ENCODE measurements at regions not wholly inside any gene's neighbourhood (a gene's known extent, or its start where the extent isn't known, plus 50 kb on each side); places are given as distances from the start of the nearest gene placed in this dataset.
"Not testable (repeated sequence)": the region's sequence is repeated elsewhere in the genome, so short reads cannot be mapped to it uniquely, and the experiment has no call there.

GRCh38 chr6:76774781-76775384 is 688.4 kb downstream of the HTR1B start:
- DNase-seq (ENCODE audit: low spot score) = no peak

DNA sequence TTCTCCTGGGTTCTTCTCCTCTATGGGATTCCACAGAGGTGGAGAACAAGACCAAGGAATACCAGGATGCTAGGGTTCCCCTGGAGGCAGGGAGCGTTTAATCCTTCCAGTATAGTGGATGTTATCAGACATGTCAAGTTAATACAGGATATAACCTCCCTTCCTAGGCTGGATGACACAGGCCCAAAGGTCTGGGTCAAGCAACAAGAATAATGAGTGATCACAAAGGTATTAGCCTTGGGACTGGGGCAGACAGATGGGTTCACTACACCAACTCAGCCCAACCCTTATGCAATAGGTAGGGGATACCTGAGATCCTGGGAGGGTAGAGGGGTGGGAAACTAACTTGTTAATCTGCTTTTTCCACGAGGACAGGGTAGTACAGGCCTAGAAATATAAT is 690.3 kb downstream of the HTR1B start:
- DNase-seq (ENCODE audit: low spot score) = no peak

DNA sequence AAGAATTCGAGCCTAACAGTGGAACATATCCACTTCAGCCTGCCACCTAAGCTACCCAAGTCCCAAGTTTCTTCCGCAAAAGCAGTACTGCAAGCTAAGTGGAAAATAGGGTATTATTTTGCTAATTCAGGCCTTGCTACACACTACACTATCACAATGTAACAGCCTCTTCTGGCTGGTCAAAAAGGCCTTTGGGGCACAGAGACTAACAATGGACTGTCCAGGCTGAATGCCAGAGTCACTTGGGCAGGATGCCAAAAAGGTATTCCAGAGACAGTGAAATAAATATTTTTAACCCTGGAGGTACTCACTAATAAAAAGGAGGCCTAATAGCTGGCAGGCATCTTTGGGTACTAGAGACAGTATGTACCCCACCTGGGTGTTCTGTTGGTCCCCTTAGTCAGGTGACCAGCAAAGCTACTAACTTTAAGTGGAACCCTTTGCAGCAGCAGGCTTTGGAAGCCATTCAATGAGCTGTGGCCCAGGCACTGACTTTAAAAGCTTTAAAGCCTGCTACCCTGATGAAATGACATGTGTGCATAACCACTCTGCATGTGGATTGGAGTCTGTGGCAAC is 692.1 kb downstream of the HTR1B start:
- DNase-seq (ENCODE audit: low spot score) = no peak

DNA sequence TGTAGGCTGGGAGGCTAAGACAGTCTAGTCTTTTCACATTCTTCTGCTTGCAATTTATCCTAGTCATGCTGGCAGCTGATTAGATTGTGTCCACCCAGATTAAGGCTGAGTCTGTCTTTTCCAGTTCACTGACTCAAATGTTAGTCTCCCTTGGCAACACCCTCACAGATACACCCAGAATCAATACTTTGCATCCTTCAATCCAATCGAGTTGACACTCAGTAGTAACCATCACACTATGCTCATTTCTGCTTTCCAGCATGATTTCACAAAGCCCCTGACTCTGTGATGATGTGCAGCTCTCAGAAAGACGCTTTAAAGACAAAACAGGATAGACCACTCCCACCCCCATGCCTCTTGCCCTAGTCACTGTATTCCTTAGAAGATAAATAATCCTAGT is 693.0 kb downstream of the HTR1B start:
- DNase-seq (ENCODE audit: low spot score) = no peak

- DNase-seq (ENCODE audit: low spot score) = no peak
These were observed 694.7 kb downstream of the HTR1B start for GRCh38 chr6:76768556-76768955.

DNA sequence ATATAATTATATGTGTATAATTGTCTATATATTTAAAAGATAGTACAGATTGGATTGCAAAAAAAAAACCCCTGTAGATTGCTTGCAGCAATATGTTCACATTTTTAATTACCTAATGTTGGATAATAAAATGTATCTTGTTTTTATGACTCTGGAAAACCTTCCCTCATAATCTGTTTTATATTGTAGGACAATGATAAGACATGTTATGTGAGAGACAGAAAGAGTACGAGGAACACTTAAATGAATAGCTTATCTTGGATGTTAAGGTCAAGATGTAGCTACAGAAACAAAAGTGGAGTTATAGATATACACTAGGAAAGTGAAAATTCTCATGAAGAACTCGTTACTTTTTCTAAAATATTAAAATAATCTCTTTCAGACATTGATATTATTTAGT is 691.6 kb upstream of the IMPG1 start:
- no peak for DNase-seq (ENCODE audit: low spot score)

GRCh38 chr6:76752841-76753240 is 680.4 kb upstream of the IMPG1 start:
- DNase-seq (ENCODE audit: low spot score) = no peak

DNA sequence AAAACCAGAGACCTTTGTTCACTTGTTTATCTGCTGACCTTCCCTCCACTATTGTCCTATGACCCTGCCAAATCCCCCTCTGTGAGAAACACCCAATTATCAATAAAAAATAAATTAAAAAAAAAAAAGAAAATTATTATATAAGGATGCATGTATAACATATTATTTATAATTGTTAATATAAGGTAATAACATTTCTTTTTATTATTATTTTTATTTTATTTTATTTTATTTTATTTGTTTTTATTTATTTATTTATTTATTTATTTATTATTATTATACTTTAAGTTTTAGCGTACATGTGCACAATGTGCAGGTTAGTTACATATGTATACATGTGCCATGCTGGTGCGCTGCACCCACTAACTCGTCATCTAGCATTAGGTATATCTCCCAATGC is 672.9 kb upstream of the IMPG1 start:
- not testable (repeated sequence) for DNase-seq (ENCODE audit: low spot score)

DNA sequence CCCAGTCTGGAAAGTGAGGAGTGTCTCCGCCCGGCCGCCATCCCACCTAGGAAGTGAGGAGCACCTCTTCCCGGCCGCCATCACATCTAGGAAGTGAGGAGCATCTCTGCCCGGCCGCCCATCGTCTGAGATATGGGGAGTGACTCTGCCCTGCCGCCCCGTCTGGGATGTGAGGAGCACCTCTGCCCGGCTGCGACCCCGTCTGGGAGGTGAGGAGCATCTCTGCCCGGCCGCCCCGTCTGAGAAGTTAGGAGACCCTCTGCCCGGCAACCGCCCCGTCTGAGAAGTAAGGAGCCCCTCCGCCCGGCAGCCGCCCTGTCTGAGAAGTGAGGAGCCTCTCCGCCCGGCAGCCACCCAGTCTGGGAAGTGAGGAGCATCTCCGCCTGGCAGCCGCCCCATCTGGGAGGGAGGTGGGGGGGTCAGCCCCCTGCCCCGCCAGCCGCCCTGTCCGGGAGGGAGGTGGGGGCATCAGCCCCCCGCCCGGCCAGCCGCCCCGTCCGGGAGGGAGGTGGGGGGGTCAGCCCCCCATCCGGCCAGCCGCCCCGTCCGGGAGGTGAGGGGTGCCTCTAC is 671.8 kb upstream of the IMPG1 start:
- not testable (repeated sequence) for DNase-seq (ENCODE audit: low spot score)

- DNase-seq (ENCODE audit: low spot score) = no peak
These were observed 670.5 kb upstream of the IMPG1 start for GRCh38 chr6:76742919-76743318.

DNA sequence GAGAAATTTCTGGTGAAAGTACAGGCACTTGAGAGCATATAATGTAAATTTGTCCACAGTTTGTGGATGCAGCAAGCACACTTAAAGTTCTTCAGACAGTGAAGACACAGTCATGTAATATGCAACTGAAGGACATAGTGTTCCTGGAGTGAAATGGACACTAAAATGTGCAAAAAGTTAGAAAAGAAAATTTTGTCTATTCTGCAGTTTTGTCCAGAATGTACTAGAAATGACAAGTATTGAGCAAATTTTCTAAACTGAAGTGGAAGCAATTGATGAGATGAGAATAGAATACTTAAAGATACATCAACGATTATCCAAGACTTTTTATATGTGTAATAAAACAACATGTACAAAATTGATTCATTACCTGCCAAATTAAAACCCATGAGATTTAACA is 647.0 kb upstream of the IMPG1 start:
- DNase-seq (ENCODE audit: low spot score) = no peak

DNA sequence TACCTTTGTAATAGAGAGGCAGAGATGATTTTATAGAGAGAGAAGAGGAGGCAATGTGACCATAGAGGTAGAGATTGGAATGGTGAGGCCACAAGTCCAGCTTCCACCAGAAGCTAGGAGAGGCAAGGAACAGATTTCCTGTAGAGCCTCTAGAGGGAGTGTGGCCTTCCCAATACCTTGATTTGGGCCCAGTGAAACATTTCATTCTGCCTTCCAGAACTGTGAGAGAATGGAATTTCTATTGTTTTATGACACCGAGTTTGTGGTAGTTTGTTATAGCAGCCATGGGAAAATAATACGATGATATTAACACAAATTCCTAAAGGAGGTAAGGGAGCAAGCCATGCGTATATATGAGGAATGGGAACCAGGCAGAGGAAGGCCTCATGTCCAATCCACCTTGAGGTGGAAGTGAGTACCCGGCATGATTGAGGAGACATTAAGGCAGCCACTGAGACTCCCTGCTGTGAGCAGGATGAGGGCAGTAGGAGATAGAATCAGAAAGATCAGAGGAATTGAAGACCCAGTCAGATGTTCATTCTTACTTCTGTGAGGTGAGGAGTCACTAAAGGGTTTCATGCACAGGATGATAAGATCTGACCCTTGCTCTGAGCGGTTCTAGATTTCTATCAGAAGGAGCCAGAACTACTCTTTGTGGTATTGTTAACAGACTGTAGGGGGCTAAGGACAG is 636.3 kb upstream of the IMPG1 start:
- no peak for DNase-seq (ENCODE audit: low spot score)

GRCh38 chr6:76707630-76708029 is 635.2 kb upstream of the IMPG1 start:
- no peak for DNase-seq (ENCODE audit: low spot score)

DNA sequence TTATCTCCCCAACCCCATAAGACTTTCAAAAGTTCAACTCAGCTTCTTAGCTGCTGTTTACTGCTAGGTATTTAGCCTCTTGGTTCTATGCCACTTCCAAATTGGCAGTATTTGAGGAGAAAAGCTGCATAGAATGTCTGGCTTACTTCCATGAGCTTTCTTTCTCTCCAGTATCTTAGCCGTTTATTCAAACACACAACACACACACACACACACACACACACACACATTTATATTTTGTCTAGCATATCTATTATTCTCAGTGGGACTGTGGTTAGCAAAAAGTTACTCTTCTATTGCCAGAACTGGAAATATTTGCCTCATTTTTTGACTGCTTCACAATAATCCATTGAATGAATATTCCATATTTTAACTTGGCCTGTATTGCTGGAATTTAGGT is 634.2 kb upstream of the IMPG1 start:
- DNase-seq (ENCODE audit: low spot score) = no peak

DNA sequence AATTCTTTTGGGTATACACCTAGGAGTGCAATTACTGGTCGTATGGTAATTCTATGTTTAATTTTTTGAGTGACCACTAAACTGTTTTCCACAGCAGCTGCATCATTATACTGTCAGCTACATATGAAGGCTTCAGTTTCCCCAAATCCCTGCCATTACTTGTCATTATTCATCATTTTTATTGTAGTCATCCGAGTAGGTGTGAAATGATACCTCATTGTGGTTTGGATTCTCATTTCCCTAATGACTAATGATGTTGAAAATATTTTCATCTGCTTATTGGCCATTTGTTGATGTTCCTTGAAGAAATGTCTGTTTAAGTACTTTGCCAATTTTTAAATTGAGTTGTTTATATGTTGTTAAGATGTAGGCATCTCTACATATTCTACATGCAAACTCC is 633.6 kb upstream of the IMPG1 start:
- no peak for DNase-seq (ENCODE audit: low spot score)

DNA sequence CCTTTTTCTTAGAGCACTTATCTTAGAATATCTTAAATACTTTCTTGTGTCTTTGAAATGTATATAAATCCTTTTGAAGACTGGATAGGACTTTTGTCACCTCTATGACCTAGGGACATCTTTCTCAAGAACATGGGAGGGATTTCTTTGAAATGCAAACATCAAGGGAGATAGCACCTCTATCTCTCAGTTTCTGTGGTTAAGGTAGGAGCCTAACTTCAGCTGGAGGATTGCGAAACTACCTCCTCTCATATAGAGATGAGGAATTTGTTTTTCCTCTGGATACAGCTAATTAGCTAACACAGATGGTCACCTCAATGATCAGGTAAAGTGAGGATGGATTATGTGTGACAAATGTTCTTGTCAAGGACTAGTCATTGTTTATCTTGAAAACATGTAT is 631.3 kb upstream of the IMPG1 start:
- DNase-seq (ENCODE audit: low spot score) = no peak

- DNase-seq (ENCODE audit: low spot score) = no peak
These were observed 630.8 kb upstream of the IMPG1 start for GRCh38 chr6:76703285-76703684.

DNA sequence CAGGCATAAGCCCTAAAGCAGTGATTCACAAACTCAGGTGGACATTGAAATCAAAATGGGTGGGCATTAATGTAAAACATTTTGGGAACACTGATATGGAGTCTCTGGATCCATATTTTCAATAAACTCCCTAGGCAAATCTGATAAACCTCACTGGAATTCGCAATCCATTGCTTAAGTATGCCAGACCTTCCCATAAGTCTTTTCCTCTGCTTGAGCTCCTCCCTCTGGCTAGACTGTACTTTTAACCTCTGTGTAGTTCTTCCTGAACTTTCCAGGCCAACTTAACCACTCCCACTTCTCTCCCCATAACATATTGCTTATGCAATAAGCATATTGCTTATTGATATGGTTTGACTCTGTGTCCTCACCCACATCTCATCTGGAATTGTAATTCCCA is 629.7 kb upstream of the IMPG1 start:
- DNase-seq (ENCODE audit: low spot score) = no peak

DNA sequence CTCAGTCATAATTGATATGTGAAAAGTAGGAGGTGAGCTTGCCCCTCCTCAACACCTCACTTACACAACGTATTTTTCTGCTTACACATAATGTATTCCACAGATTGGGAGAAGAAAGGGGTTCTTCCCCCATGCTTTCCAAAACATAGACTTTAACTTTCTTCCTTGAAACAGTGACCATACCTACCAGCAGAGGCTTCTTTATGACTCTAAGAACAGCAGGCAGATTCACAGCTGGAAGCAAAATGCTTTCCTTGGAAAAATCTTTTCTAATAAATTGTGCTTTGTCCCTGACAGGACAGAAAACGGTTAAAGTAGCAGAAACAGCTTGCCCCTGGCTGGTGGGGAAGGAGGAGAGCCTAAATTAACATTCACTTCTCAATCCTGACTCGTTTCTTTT is 629.1 kb upstream of the IMPG1 start:
- DNase-seq (ENCODE audit: low spot score) = no peak

DNA sequence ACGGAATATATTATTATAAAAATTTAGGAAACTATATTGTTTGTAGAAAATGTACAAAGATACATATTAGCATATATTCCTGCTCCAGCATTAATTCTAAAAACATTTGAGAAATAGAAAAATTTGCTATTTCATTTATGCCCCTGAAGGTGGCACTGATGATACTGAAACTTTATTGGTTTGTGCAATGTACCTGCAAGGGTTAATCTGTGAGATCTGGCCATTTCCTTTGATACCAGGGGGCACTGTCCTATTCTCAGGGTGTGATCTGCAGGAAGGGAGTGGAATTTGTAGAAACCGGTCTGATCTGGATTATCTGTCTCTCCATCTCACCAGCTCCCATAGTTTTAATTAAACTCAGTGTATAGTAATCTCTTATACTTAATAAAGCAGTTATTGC is 625.1 kb upstream of the IMPG1 start:
- DNase-seq (ENCODE audit: low spot score) = no peak

- DNase-seq (ENCODE audit: low spot score) = no peak
These were observed 622.3 kb upstream of the IMPG1 start for GRCh38 chr6:76694795-76695194.

DNA sequence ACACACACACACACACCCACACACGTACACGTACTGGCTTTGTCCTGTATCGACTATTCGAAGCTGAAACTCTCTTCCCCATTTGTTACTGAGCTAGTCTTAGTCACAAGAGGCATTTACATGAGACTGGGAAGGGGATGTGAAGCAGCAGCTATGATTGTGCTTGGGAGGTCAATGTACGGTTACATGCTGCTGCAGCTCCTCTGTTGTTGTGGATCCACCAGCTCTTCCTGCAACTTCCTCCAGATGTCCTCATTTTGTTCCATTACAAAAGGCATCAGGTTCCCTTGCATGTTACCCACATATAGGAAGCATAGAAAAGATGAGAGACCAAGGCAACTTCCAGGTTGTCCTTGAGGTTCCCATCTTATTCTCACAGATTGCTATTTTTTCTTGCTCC is 612.4 kb upstream of the IMPG1 start:
- no peak for DNase-seq (ENCODE audit: low spot score)

DNA sequence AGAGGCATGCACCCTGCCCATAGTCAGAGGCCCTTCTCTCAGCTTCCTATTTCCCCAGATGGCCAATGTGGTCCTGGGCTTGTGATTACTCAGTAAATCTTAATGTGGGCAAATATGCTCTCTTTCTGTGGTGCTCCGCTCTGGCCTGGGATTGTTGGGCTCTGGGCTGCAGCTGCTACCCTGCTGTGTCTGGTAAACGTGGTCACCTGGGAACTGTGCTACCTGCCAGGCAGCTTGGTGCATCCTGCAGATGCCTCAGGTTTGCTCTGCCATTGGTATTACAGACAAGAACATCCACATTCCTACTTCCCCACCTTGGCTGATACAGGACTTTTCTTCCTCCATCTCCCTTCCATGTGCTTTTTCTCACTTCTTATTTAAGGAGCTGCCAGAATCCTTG is 611.5 kb upstream of the IMPG1 start:
- DNase-seq (ENCODE audit: low spot score) = no peak

- DNase-seq (ENCODE audit: low spot score) = no peak
These were observed 610.4 kb upstream of the IMPG1 start for GRCh38 chr6:76682842-76683241.
